ENCODE measurements at regions not wholly inside any gene's neighbourhood (a gene's known extent, or its start where the extent isn't known, plus 50 kb on each side); places are given as distances from the start of the nearest gene placed in this dataset.

GRCh38 chr15:62465173-62465572 lies 300.1 kb upstream of the C2CD4B start:
- H3K4me3 ChIP-seq (ENCODE audit: insufficient read depth, low read depth, low read length) = no peak overlapping the region
- Mint-ChIP-seq H3K4me3 (ENCODE audit: unreplicated experiment) (peak overlapping the region; percentile 54), H3K27me3 (ENCODE audit: low read depth, unreplicated experiment) (no peaks in the 10 kb centered on the region), H3K4me1 (ENCODE audit: low read depth, unreplicated experiment) (peaks cover 44% of the 10 kb centered on the region), H3K27ac (ENCODE audit: unreplicated experiment) (peak overlapping the region; percentile 14), H3K36me3 (ENCODE audit: low read depth, unreplicated experiment) (peaks cover 7% of the 10 kb centered on the region), H3K9me3 (ENCODE audit: unreplicated experiment) (no peaks in the 10 kb centered on the region)
- H4K20me1 ChIP-seq (ENCODE audit: insufficient read depth, low read length) = peaks cover 3% of the 10 kb centered on the region
- FAIRE-seq (no peak), DNase-seq (ENCODE audit: low read depth) (no peak)
- no peaks in the 10 kb centered on the region for H3K79me2 ChIP-seq (ENCODE audit: insufficient read depth, low read length)
- no peaks in the 10 kb centered on the region for H3K27me3 ChIP-seq (ENCODE audit: insufficient read depth, low read length)
- peak overlapping the region; percentile 18 for H2AFZ ChIP-seq (ENCODE audit: low read depth, low read length)
- H3K4me1 ChIP-seq (ENCODE audit: insufficient read depth, low read length) = peaks cover 25% of the 10 kb centered on the region
- TF ChIP-seq EZH2 (IDR thresholded peaks at IDR 0.05; ENCODE audit: insufficient read depth, low read length) (no peak), CTCF (IDR thresholded peaks at IDR 0.05; ENCODE audit: insufficient read depth, low read depth, low read length) (no peak)
- no peaks in the 10 kb centered on the region for H3K9me3 ChIP-seq (ENCODE audit: insufficient read depth, low read depth, low read length)
- no peaks in the 10 kb centered on the region for H3K36me3 ChIP-seq (ENCODE audit: insufficient read depth, low read length)
- H3K4me2 ChIP-seq (ENCODE audit: low read length) = peak overlapping the region; percentile 76
- H3K9ac ChIP-seq (ENCODE audit: low read length) = peak overlapping the region; percentile 47
- peak overlapping the region; percentile 32 for H3K27ac ChIP-seq (ENCODE audit: low read depth, low read length)

- Mint-ChIP-seq H3K27me3 (ENCODE audit: low read depth, unreplicated experiment) (no peaks in the 10 kb centered on the region), H3K9me3 (ENCODE audit: unreplicated experiment) (no peaks in the 10 kb centered on the region), H3K4me1 (ENCODE audit: low read depth, unreplicated experiment) (peaks cover 59% of the 10 kb centered on the region), H3K27ac (ENCODE audit: unreplicated experiment) (peak overlapping the region; percentile 7), H3K4me3 (ENCODE audit: unreplicated experiment) (no peak overlapping the region), H3K36me3 (ENCODE audit: low read depth, unreplicated experiment) (no peaks in the 10 kb centered on the region)
- H3K9ac ChIP-seq (ENCODE audit: low read length) = peak overlapping the region; percentile 49
- no peak for TF ChIP-seq EZH2 (IDR thresholded peaks at IDR 0.05; ENCODE audit: insufficient read depth, low read length)
- no peaks in the 10 kb centered on the region for H3K9me3 ChIP-seq (ENCODE audit: insufficient read depth, low read depth, low read length)
- no peak overlapping the region for H2AFZ ChIP-seq (ENCODE audit: low read depth, low read length)
- H3K4me2 ChIP-seq (ENCODE audit: low read length) = peak overlapping the region; percentile 42
- H3K36me3 ChIP-seq (ENCODE audit: insufficient read depth, low read length) = no peaks in the 10 kb centered on the region
- H3K79me2 ChIP-seq (ENCODE audit: insufficient read depth, low read length) = no peaks in the 10 kb centered on the region
- DNase-seq (ENCODE audit: low read depth) = peak; percentile 74
- no peaks in the 10 kb centered on the region for H4K20me1 ChIP-seq (ENCODE audit: insufficient read depth, low read length)
- H3K4me3 ChIP-seq (ENCODE audit: insufficient read depth, low read depth, low read length) = no peak overlapping the region
- H3K27me3 ChIP-seq (ENCODE audit: insufficient read depth, low read length) = no peaks in the 10 kb centered on the region
- peaks cover 35% of the 10 kb centered on the region for H3K4me1 ChIP-seq (ENCODE audit: insufficient read depth, low read length)
- peak overlapping the region; percentile 76 for H3K27ac ChIP-seq (ENCODE audit: low read depth, low read length)
- peak; percentile 89 for FAIRE-seq
Measured at GRCh38 chr15:62469478-62469873, 304.4 kb upstream of the C2CD4B start.

GRCh38 chr15:62469874-62470688 lies 305.0 kb upstream of the C2CD4B start:
- Histone ChIP-seq H3K4me2 (ENCODE audit: low read length) (peak overlapping the region; percentile 42), H3K9ac (ENCODE audit: low read length) (peak overlapping the region; percentile 49), H4K20me1 (ENCODE audit: insufficient read depth, low read length) (no peaks in the 10 kb centered on the region), H3K27ac (ENCODE audit: low read depth, low read length) (peak overlapping the region; percentile 76), H3K27me3 (ENCODE audit: insufficient read depth, low read length) (no peaks in the 10 kb centered on the region), H3K9me3 (ENCODE audit: insufficient read depth, low read depth, low read length) (no peaks in the 10 kb centered on the region), H2AFZ (ENCODE audit: low read depth, low read length) (peak overlapping the region; percentile 20), H3K4me3 (ENCODE audit: insufficient read depth, low read depth, low read length) (no peak overlapping the region), H3K79me2 (ENCODE audit: insufficient read depth, low read length) (no peaks in the 10 kb centered on the region), H3K36me3 (ENCODE audit: insufficient read depth, low read length) (no peaks in the 10 kb centered on the region), H3K4me1 (ENCODE audit: insufficient read depth, low read length) (peaks cover 30% of the 10 kb centered on the region)
- no peaks in the 10 kb centered on the region for H3K9me3 Mint-ChIP-seq (ENCODE audit: unreplicated experiment)
- DNase-seq (ENCODE audit: low read depth) (peak; percentile 98), FAIRE-seq (peak; percentile 63)
- no peaks in the 10 kb centered on the region for H3K27me3 Mint-ChIP-seq (ENCODE audit: low read depth, unreplicated experiment)
- peak overlapping the region; percentile 18 for H3K4me3 Mint-ChIP-seq (ENCODE audit: unreplicated experiment)
- H3K36me3 Mint-ChIP-seq (ENCODE audit: low read depth, unreplicated experiment) = no peaks in the 10 kb centered on the region
- H3K4me1 Mint-ChIP-seq (ENCODE audit: low read depth, unreplicated experiment) = peaks cover 56% of the 10 kb centered on the region
- peak overlapping the region; percentile 58 for H3K27ac Mint-ChIP-seq (ENCODE audit: unreplicated experiment)
- TF ChIP-seq EZH2 (IDR thresholded peaks at IDR 0.05; ENCODE audit: insufficient read depth, low read length) = no peak
- TF ChIP-seq CTCF (IDR thresholded peaks at IDR 0.05; ENCODE audit: insufficient read depth, low read depth, low read length) = no peak
